ENCODE measurements at regions not wholly inside any gene's neighbourhood (a gene's known extent, or its start where the extent isn't known, plus 50 kb on each side); places are given as distances from the start of the nearest gene placed in this dataset.

DNA sequence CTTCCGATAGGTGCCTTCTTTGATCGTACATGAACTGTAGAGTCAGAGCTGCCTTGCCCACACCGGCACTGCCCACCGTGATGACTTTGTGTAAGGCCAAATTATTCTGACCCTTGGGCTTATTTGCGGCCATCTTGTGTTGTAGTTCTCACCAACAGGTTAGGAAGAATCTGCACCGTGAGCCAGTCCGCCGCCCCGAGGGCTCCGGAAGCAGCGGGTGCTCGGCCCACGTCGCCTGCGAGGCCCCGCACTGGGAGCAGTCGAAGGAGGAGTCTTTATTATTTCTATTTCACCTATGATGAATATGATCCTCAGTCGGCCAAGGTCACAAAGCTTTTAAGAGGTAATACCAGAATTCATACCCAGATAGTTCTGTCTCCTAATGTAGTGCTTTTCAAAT is 70.6 kb upstream of the SYT1 start:
- TF ChIP-seq, protein P1, sequence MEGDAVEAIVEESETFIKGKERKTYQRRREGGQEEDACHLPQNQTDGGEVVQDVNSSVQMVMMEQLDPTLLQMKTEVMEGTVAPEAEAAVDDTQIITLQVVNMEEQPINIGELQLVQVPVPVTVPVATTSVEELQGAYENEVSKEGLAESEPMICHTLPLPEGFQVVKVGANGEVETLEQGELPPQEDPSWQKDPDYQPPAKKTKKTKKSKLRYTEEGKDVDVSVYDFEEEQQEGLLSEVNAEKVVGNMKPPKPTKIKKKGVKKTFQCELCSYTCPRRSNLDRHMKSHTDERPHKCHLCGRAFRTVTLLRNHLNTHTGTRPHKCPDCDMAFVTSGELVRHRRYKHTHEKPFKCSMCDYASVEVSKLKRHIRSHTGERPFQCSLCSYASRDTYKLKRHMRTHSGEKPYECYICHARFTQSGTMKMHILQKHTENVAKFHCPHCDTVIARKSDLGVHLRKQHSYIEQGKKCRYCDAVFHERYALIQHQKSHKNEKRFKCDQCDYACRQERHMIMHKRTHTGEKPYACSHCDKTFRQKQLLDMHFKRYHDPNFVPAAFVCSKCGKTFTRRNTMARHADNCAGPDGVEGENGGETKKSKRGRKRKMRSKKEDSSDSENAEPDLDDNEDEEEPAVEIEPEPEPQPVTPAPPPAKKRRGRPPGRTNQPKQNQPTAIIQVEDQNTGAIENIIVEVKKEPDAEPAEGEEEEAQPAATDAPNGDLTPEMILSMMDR (IDR thresholded peaks at IDR 0.05; ENCODE audit: extremely low read depth in 1 of 2, insufficient read depth in 1 of 2, low read depth in 1 of 2, low read length in 2 of 2), result no peak
- no peak for TF ChIP-seq JUN (IDR thresholded peaks at IDR 0.05; ENCODE audit: borderline replicate concordance, insufficient read depth, insufficient read length, low read depth)
- TF ChIP-seq POLR2AphosphoS5 (IDR thresholded peaks at IDR 0.05; ENCODE audit: insufficient read depth, low read depth, low read length), result no peak
- no peak for TF ChIP-seq POLR2A (IDR thresholded peaks at IDR 0.05; ENCODE audit: low read depth, low read length)
- TF ChIP-seq GATA2 (IDR thresholded peaks at IDR 0.05; ENCODE audit: insufficient read depth, insufficient read length, low read depth, low read length), result no peak
- TF ChIP-seq, protein P2, sequence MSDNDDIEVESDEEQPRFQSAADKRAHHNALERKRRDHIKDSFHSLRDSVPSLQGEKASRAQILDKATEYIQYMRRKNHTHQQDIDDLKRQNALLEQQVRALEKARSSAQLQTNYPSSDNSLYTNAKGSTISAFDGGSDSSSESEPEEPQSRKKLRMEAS (IDR thresholded peaks at IDR 0.05; ENCODE audit: insufficient read depth, insufficient read length), result no peak
- no peak for TF ChIP-seq EZH2 (IDR thresholded peaks at IDR 0.05; ENCODE audit: borderline replicate concordance, low read depth, low read length, severe bottlenecking)
- no peak for TF ChIP-seq MYC (IDR thresholded peaks at IDR 0.05; ENCODE audit: low read depth, low read length)
